ENCODE measurements at regions not wholly inside any gene's neighbourhood (a gene's known extent, or its start where the extent isn't known, plus 50 kb on each side); places are given as distances from the start of the nearest gene placed in this dataset.
A peak's percentile ranks its signal among the peaks of the same experiment; 100 is the strongest.

DNA sequence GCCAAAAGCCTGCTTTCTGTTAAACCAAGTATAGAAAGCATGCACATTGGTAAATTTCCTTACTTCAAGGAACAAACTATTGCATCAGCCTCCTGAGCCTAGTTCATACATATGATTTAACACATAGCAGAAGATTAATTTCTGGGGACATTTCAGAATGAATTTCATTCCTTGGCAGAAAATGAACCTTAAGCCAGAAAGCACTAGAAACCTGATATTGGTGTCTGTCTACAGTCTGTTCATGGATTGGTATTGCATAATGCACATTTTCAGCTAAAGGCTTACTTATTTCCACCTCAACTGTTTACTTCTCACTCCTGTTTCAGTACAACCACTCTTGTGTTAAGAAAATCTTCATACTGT, 1471.8 kb upstream of the NUDT12 start:
- Histone ChIP-seq H3K9me3 (ENCODE audit: low read depth, low read length, poor library complexity, severe bottlenecking) (no peaks in the 10 kb centered on the region), H3K27ac (ENCODE audit: low read depth, low read length, poor library complexity, severe bottlenecking) (peak overlapping the region; percentile 32), H3K27me3 (replicated peaks; ENCODE audit: insufficient read depth, low read depth, low read length, poor library complexity) (no peaks in the 10 kb centered on the region), H3K4me3 (ENCODE audit: low read depth, low read length, poor library complexity, severe bottlenecking) (no peak overlapping the region), H3K4me1 (ENCODE audit: insufficient read depth, low read length, poor library complexity, severe bottlenecking) (no peaks in the 10 kb centered on the region), H3K36me3 (ENCODE audit: insufficient read depth, low read length, poor library complexity, severe bottlenecking) (no peaks in the 10 kb centered on the region)
- BruUV-seq (replicated peaks), result no TSS peak
- intact Hi-C loops (cut with micrococcal nuclease; ENCODE audit: unreplicated experiment), result no loop called here
- peak; percentile 2 for DNase-seq (ENCODE audit: low spot score)
- ChIA-PET POLR2A (ENCODE audit: low non-redundant PET) (no interaction called here), CTCF (no interaction called here)
- TF ChIP-seq, protein P1, sequence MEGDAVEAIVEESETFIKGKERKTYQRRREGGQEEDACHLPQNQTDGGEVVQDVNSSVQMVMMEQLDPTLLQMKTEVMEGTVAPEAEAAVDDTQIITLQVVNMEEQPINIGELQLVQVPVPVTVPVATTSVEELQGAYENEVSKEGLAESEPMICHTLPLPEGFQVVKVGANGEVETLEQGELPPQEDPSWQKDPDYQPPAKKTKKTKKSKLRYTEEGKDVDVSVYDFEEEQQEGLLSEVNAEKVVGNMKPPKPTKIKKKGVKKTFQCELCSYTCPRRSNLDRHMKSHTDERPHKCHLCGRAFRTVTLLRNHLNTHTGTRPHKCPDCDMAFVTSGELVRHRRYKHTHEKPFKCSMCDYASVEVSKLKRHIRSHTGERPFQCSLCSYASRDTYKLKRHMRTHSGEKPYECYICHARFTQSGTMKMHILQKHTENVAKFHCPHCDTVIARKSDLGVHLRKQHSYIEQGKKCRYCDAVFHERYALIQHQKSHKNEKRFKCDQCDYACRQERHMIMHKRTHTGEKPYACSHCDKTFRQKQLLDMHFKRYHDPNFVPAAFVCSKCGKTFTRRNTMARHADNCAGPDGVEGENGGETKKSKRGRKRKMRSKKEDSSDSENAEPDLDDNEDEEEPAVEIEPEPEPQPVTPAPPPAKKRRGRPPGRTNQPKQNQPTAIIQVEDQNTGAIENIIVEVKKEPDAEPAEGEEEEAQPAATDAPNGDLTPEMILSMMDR (conservative IDR thresholded peaks at IDR 0.05; ENCODE audit: low read depth, low read length), result no peak
- no peak for TF ChIP-seq EZH2 (IDR thresholded peaks at IDR 0.05; ENCODE audit: borderline replicate concordance, low read depth, low read length, poor library complexity, severe bottlenecking)

DNA sequence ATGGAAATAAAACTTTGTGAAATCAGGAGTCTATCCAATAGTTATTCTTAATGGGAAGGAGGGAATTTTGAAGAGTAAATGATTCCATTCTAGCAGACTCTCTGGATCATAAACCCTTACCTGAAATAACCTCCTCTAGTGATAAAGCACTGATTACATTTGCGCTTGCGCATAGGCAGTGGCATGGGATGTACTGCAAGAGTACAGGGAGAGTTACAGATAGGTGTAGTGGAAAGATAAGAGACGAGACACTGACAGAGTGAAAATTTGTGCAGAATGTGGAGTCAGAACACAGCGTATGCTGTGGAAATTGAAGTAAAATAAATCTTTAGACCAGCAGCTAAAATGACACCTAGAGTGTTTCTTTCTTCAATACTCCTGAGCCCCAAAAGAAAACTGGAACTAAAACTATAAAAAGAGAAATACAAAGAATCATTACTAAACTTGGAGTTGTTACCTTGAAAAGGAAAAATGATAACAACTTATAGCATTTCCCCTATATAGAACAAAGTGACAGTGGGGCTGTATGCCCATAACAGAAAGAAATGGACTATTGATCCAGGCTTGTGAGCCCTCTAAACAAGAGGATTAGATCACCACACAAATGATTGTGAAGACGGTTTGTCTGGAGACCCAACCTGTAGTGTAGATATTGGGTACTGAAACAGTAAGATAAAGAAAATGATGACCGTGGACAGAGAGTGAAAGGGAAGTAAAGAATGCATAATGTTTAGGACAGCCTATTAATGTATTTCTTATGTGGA, 1471.2 kb upstream of the NUDT12 start:
- POLR2A ChIA-PET (ENCODE audit: low non-redundant PET), result no interaction called here
- TF ChIP-seq, protein P1 (conservative IDR thresholded peaks at IDR 0.05; ENCODE audit: low read depth, low read length), result no peak
- TF ChIP-seq EZH2 (IDR thresholded peaks at IDR 0.05; ENCODE audit: borderline replicate concordance, low read depth, low read length, poor library complexity, severe bottlenecking), result no peak

DNA sequence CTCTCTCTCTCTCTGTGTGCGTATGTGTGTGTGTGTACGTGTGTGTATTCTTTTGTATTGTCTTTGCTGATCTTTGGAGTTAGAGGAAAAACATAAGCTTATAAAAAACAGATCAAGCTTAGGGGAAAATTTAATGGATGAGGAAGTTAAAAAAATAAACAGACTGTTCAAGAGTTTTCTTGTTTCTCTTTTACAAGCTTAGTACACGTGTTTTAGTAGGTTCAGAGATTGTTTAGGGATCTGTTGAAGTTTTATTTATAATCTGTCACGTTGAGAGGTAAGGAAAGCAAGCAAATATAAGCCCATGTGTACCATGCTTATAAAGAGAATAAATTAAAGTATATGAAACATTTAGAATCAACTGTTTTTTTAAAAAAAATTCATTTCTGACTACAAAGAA, 1470.3 kb upstream of the NUDT12 start:
- CTCF ChIA-PET, result no interaction called here
- BruUV-seq (replicated peaks), result no TSS peak
- Histone ChIP-seq H3K4me1 (ENCODE audit: insufficient read depth, low read length, poor library complexity, severe bottlenecking) (no peaks in the 10 kb centered on the region), H3K4me3 (ENCODE audit: low read depth, low read length, poor library complexity, severe bottlenecking) (no peak overlapping the region), H3K36me3 (ENCODE audit: insufficient read depth, low read length, poor library complexity, severe bottlenecking) (no peaks in the 10 kb centered on the region), H3K27ac (ENCODE audit: low read depth, low read length, poor library complexity, severe bottlenecking) (no peak overlapping the region), H3K27me3 (replicated peaks; ENCODE audit: insufficient read depth, low read depth, low read length, poor library complexity) (no peaks in the 10 kb centered on the region), H3K9me3 (ENCODE audit: low read depth, low read length, poor library complexity, severe bottlenecking) (no peaks in the 10 kb centered on the region)
- TF ChIP-seq EZH2 (IDR thresholded peaks at IDR 0.05; ENCODE audit: borderline replicate concordance, low read depth, low read length, poor library complexity, severe bottlenecking), result no peak
- POLR2A ChIA-PET (ENCODE audit: low non-redundant PET), result no interaction called here
- intact Hi-C loops (cut with micrococcal nuclease; ENCODE audit: unreplicated experiment), result no loop called here
- DNase-seq (ENCODE audit: low spot score), result no peak

More for the DNA sequence above, 1471.2 kb upstream of the NUDT12 start:
- Histone ChIP-seq H3K27me3 (replicated peaks; ENCODE audit: insufficient read depth, low read depth, low read length, poor library complexity) (no peaks in the 10 kb centered on the region), H3K4me3 (ENCODE audit: low read depth, low read length, poor library complexity, severe bottlenecking) (no peak overlapping the region), H3K36me3 (ENCODE audit: insufficient read depth, low read length, poor library complexity, severe bottlenecking) (no peaks in the 10 kb centered on the region), H3K27ac (ENCODE audit: low read depth, low read length, poor library complexity, severe bottlenecking) (peak overlapping the region; percentile 32), H3K9me3 (ENCODE audit: low read depth, low read length, poor library complexity, severe bottlenecking) (no peaks in the 10 kb centered on the region), H3K4me1 (ENCODE audit: insufficient read depth, low read length, poor library complexity, severe bottlenecking) (no peaks in the 10 kb centered on the region)
- BruUV-seq (replicated peaks), result no TSS peak
- intact Hi-C loops (cut with micrococcal nuclease; ENCODE audit: unreplicated experiment), result no loop called here
- no peak for DNase-seq (ENCODE audit: low spot score)
- CTCF ChIA-PET, result no interaction called here

DNA sequence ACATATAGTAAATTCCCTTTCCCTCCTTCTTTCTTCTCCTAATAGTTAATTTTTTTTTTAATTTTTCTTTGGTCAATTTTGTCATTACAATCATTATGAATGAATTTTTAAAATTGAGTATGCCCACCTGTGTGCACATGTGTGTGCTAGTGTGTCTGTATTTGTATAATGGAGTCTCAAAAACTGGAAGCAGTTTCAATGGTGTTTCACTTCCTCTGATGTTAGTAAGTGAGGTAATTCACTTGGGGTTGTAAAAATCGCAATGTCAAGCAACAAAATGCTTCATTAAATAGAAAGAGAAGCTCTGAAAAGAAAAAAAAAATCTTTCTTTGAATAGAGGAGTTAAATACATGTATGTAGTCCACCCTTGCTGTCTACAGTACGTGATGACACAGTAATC, 1467.6 kb upstream of the NUDT12 start:
- no TSS peak for BruUV-seq (replicated peaks)
- intact Hi-C loops (cut with micrococcal nuclease; ENCODE audit: unreplicated experiment), result no loop called here
- Histone ChIP-seq H3K9me3 (ENCODE audit: low read depth, low read length, poor library complexity, severe bottlenecking) (no peaks in the 10 kb centered on the region), H3K27ac (ENCODE audit: low read depth, low read length, poor library complexity, severe bottlenecking) (no peak overlapping the region), H3K36me3 (ENCODE audit: insufficient read depth, low read length, poor library complexity, severe bottlenecking) (no peaks in the 10 kb centered on the region), H3K4me3 (ENCODE audit: low read depth, low read length, poor library complexity, severe bottlenecking) (no peak overlapping the region), H3K27me3 (replicated peaks; ENCODE audit: insufficient read depth, low read depth, low read length, poor library complexity) (no peaks in the 10 kb centered on the region), H3K4me1 (ENCODE audit: insufficient read depth, low read length, poor library complexity, severe bottlenecking) (no peaks in the 10 kb centered on the region)
- ChIA-PET POLR2A (ENCODE audit: low non-redundant PET) (no interaction called here), CTCF (no interaction called here)
- TF ChIP-seq, protein P1 (conservative IDR thresholded peaks at IDR 0.05; ENCODE audit: low read depth, low read length), result no peak
- no peak for TF ChIP-seq EZH2 (IDR thresholded peaks at IDR 0.05; ENCODE audit: borderline replicate concordance, low read depth, low read length, poor library complexity, severe bottlenecking)
- no peak for DNase-seq (ENCODE audit: low spot score)

All from A673 (cell line).